A673 (cell line): ENCODE measurements at regions not wholly inside any gene's neighbourhood (a gene's known extent, or its start where the extent isn't known, plus 50 kb on each side); places are given as distances from the start of the nearest gene placed in this dataset.

Source experiments
- BruUV-seq: library from RNA; stranded (reverse); fragments of 400-500 nt; replicated peaks from 2 replicates; lab custom pipeline; 2021; lab: Mats Ljungman, UMichigan
- CTCF ChIA-PET: fragments of 300-600 bp; sonication (Branson Sonifier 250); formaldehyde crosslinking; loops from one replicate; lab custom pipeline; 2022; ENCODE audit warnings: antibody characterized with exemption; lab: Charles Lee
- POLR2A ChIA-PET: fragments of 300-600 bp; sonication (Branson Sonifier 250); formaldehyde crosslinking; loops from one replicate; lab custom pipeline; 2022; ENCODE audit warnings: antibody characterized with exemption; ENCODE audit not compliant: low non-redundant PET; lab: Charles Lee
- DNase-seq: peaks from one replicate; pipeline ENCODE4 v3.0.0-alpha.2; 2015; ENCODE audit warnings: low spot score
- H3K27ac ChIP-seq: fragments of 200-600 bp; sonication (generic); 2 replicates; pipeline ENCODE4 v1.5.1; 2016; ENCODE audit warnings: mixed run types, low read depth, mild to moderate bottlenecking, mixed read lengths, antibody characterized with exemption, low read length; ENCODE audit not compliant: poor library complexity, severe bottlenecking
- H3K27me3 ChIP-seq: fragments of 200-600 bp; sonication (generic); replicated peaks from 2 replicates; pipeline ENCODE4 v1.6.1; 2017; ENCODE audit warnings: mixed run types, low read depth, mild to moderate bottlenecking, mixed read lengths, antibody characterized with exemption, low read length; ENCODE audit not compliant: insufficient read depth, poor library complexity
- H3K36me3 ChIP-seq: fragments of 200-600 bp; sonication (generic); 2 replicates; pipeline ENCODE4 v1.6.1; 2016; ENCODE audit warnings: mixed run types, mild to moderate bottlenecking, mixed read lengths, antibody characterized with exemption, low read length; ENCODE audit not compliant: insufficient read depth, poor library complexity, severe bottlenecking
- H3K4me1 ChIP-seq: fragments of 200-600 bp; sonication (generic); 2 replicates; pipeline ENCODE4 v1.6.1; 2017; ENCODE audit warnings: mixed run types, mild to moderate bottlenecking, mixed read lengths, antibody characterized with exemption, low read length; ENCODE audit not compliant: insufficient read depth, poor library complexity, severe bottlenecking
- H3K4me3 ChIP-seq: fragments of 200-600 bp; sonication (generic); 2 replicates; pipeline ENCODE4 v1.5.1; 2016; ENCODE audit warnings: low read depth, mixed run types, mild to moderate bottlenecking, mixed read lengths, low read length; ENCODE audit not compliant: poor library complexity, severe bottlenecking
- H3K9me3 ChIP-seq: fragments of 200-600 bp; sonication (generic); 2 replicates; pipeline ENCODE4 v1.6.1; 2016; ENCODE audit warnings: mixed run types, low read depth, mild to moderate bottlenecking, mixed read lengths, antibody characterized with exemption, low read length; ENCODE audit not compliant: poor library complexity, severe bottlenecking
- CTCF ChIP-seq: fragments of 300-800, 200-600 bp; sonication (generic); conservative IDR thresholded peaks from 2 replicates; pipeline ENCODE4 v1.5.1; 2017; ENCODE audit warnings: low read depth, mild to moderate bottlenecking, antibody characterized with exemption, low read length, moderate library complexity, mixed read lengths
- EZH2 ChIP-seq: fragments of 200-600 bp; sonication (generic); IDR thresholded peaks from 2 replicates; pipeline ENCODE4 v1.6.1; 2017; ENCODE audit warnings: borderline replicate concordance, low read depth, mild to moderate bottlenecking, mixed read lengths, antibody characterized with exemption, low read length; ENCODE audit not compliant: poor library complexity, severe bottlenecking
- intact Hi-C: fragments of 100-400 bp; cut with micrococcal nuclease; formaldehyde crosslinking; loops from one replicate; pipeline ENCODE4 v1.10.0; 2022; ENCODE audit not compliant: unreplicated experiment

- no TSS peak for BruUV-seq
- TF ChIP-seq CTCF (no peak), EZH2 (no peak)
- CTCF ChIA-PET, result no interaction called here
Observed at GRCh38 chr12:88693837-88694445, 113.7 kb upstream of the KITLG start.

GRCh38 chr12:88691811-88692210, 111.5 kb upstream of the KITLG start:
- no peak for DNase-seq
- Histone ChIP-seq H3K4me1 (no peaks in the 10 kb centered on the region), H3K9me3 (no peaks in the 10 kb centered on the region), H3K27ac (no peak overlapping the region), H3K36me3 (no peaks in the 10 kb centered on the region), H3K4me3 (no peak overlapping the region), H3K27me3 (no peaks in the 10 kb centered on the region)
- intact Hi-C loops, result no loop called here
- ChIA-PET CTCF (no interaction called here), POLR2A (no interaction called here)
- TF ChIP-seq CTCF (no peak), EZH2 (no peak)
- no TSS peak for BruUV-seq

More at GRCh38 chr12:88693837-88694445, 113.7 kb upstream of the KITLG start:
- no peak for DNase-seq
- Histone ChIP-seq H3K4me1 (no peaks in the 10 kb centered on the region), H3K27me3 (no peaks in the 10 kb centered on the region), H3K4me3 (no peak overlapping the region), H3K9me3 (no peaks in the 10 kb centered on the region), H3K27ac (no peak overlapping the region), H3K36me3 (no peaks in the 10 kb centered on the region)
- POLR2A ChIA-PET, result no interaction called here
- intact Hi-C loops, result no loop called here

- Histone ChIP-seq H3K4me1 (no peaks in the 10 kb centered on the region), H3K9me3 (no peaks in the 10 kb centered on the region), H3K27me3 (no peaks in the 10 kb centered on the region), H3K4me3 (no peak overlapping the region), H3K36me3 (no peaks in the 10 kb centered on the region), H3K27ac (no peak overlapping the region)
- intact Hi-C loops, result no loop called here
- no peak for DNase-seq
- CTCF ChIA-PET, result no interaction called here
- POLR2A ChIA-PET, result no interaction called here
- BruUV-seq, result no TSS peak
- TF ChIP-seq EZH2 (no peak), CTCF (no peak)
Observed at GRCh38 chr12:88684610-88685009, 104.3 kb upstream of the KITLG start.
